ENCODE measurements at regions not wholly inside any gene's neighbourhood (a gene's known extent, or its start where the extent isn't known, plus 50 kb on each side); places are given as distances from the start of the nearest gene placed in this dataset.

DNA sequence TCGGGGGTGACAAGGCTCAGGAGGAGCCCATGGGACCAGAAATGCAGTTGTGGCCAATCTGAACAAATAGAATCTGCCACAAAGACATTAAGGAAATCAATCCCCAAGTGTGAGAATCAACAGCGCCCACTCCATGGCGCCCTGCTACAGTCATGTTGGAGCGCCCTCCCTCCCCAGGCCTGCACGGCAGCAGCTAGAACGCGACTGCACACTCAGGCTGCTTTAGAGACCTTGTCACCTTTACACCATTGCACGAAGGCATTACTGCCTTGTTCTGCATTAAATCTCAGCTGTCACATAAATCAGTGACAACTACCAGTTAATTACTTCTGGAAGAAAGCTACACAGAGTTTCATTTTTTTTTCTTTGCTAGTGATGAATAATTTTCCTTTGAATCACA is 98.7 kb upstream of the SPIN1 start:
- peaks cover 10% of the 10 kb centered on the region for H3K4me1 Mint-ChIP-seq (ENCODE audit: low read depth, unreplicated experiment)
- no peak overlapping the region for H3K27ac Mint-ChIP-seq (ENCODE audit: unreplicated experiment)

DNA sequence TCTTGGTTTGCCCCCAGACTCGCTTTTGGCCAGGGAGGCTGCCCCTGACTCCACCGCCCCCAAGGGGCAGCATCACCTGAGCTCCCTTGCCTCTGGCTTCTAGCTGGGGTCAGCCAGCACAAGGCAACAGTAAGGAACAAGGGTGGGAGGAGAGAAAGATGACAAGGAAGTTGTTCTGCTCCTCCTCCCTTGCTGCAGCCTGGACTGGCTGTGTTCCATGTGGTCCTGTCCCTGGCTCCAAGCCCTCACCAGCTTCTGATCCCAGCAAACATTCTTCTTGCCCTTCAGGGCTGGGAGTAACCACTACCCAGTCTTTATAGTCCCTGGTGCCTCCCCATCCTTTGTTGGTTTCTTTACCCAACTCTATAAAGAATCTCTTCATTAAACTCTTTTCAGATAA is 100.3 kb upstream of the SPIN1 start:
- Mint-ChIP-seq H3K27me3 (ENCODE audit: unreplicated experiment) (peaks cover 4% of the 10 kb centered on the region), H3K9me3 (ENCODE audit: unreplicated experiment) (peaks cover 9% of the 10 kb centered on the region), H3K4me1 (ENCODE audit: low read depth, unreplicated experiment) (peaks cover 10% of the 10 kb centered on the region), H3K27ac (ENCODE audit: unreplicated experiment) (no peak overlapping the region), H3K4me3 (ENCODE audit: unreplicated experiment) (no peak overlapping the region), H3K36me3 (ENCODE audit: unreplicated experiment) (peaks cover 13% of the 10 kb centered on the region)
- TF ChIP-seq, protein P1, sequence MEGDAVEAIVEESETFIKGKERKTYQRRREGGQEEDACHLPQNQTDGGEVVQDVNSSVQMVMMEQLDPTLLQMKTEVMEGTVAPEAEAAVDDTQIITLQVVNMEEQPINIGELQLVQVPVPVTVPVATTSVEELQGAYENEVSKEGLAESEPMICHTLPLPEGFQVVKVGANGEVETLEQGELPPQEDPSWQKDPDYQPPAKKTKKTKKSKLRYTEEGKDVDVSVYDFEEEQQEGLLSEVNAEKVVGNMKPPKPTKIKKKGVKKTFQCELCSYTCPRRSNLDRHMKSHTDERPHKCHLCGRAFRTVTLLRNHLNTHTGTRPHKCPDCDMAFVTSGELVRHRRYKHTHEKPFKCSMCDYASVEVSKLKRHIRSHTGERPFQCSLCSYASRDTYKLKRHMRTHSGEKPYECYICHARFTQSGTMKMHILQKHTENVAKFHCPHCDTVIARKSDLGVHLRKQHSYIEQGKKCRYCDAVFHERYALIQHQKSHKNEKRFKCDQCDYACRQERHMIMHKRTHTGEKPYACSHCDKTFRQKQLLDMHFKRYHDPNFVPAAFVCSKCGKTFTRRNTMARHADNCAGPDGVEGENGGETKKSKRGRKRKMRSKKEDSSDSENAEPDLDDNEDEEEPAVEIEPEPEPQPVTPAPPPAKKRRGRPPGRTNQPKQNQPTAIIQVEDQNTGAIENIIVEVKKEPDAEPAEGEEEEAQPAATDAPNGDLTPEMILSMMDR (IDR thresholded peaks at IDR 0.05; ENCODE audit: partially characterized antibody, unreplicated experiment): no peak
- no peak for DNase-seq

More for the DNA sequence above, 98.7 kb upstream of the SPIN1 start:
- no peak overlapping the region for H3K4me3 Mint-ChIP-seq (ENCODE audit: unreplicated experiment)
- no peak for DNase-seq
- peaks cover 5% of the 10 kb centered on the region for H3K27me3 Mint-ChIP-seq (ENCODE audit: unreplicated experiment)
- peaks cover 6% of the 10 kb centered on the region for H3K9me3 Mint-ChIP-seq (ENCODE audit: unreplicated experiment)
- TF ChIP-seq, protein P1 (IDR thresholded peaks at IDR 0.05; ENCODE audit: partially characterized antibody, unreplicated experiment): no peak
- H3K36me3 Mint-ChIP-seq (ENCODE audit: unreplicated experiment): peaks cover 6% of the 10 kb centered on the region

DNA sequence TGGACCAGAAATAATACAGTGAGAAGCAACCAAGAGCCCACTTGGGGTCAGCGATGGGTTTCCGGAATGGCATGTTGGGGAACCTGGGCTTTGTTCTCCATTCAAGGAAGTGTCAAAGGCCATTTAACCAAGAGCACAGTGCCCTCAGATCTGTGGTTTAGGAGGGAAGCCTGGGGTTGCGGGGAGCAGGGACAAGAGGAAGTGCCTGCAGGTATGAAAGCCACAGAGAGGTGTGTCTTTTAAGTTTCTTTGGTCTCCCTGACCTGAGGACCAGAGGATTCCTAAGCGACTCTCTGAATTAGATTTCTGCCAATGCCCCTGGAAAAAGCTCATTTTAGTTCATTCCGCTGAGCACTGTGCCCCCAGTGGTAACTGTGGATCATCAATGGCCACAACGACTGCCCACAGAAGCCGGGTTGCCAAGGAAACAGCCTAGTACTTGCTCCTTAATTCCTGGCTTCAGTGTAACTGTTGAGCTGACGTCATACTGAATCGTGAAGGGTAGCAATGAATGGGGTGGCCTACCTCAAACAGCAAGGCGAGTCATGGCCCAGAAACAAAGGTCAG is 107.3 kb upstream of the SPIN1 start:
- Mint-ChIP-seq H3K4me3 (ENCODE audit: unreplicated experiment) (no peak overlapping the region), H3K27me3 (ENCODE audit: unreplicated experiment) (peaks cover 6% of the 10 kb centered on the region), H3K9me3 (ENCODE audit: unreplicated experiment) (peaks cover 5% of the 10 kb centered on the region), H3K36me3 (ENCODE audit: unreplicated experiment) (peaks cover 24% of the 10 kb centered on the region), H3K27ac (ENCODE audit: unreplicated experiment) (no peak overlapping the region), H3K4me1 (ENCODE audit: low read depth, unreplicated experiment) (no peaks in the 10 kb centered on the region)
- DNase-seq: no peak
- TF ChIP-seq, protein P1 (IDR thresholded peaks at IDR 0.05; ENCODE audit: partially characterized antibody, unreplicated experiment): no peak

DNA sequence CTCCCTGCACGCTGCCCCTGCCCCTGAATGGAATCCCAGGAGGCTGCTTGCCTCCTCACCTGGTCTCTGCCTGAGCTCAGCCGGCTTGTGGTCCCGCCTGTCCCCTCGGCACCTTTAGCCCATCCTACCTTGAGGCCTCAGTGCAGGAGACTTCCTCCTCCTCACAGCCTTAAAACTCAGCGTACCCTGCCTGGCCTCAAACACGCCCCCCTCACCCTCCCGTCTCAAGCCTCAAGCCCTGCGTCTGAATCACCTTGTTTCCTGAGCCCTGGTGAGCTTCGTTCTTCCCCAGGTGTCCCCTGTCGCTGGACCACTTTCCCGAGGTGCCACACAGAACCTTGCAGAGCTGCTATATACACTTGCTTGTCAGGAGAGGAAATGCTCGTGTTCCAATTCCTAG is 110.2 kb upstream of the SPIN1 start:
- Mint-ChIP-seq H3K9me3 (ENCODE audit: unreplicated experiment) (peaks cover under 1% of the 10 kb centered on the region), H3K4me3 (ENCODE audit: unreplicated experiment) (no peak overlapping the region), H3K4me1 (ENCODE audit: low read depth, unreplicated experiment) (peaks cover 9% of the 10 kb centered on the region), H3K27me3 (ENCODE audit: unreplicated experiment) (peaks cover 4% of the 10 kb centered on the region), H3K36me3 (ENCODE audit: unreplicated experiment) (peaks cover 16% of the 10 kb centered on the region), H3K27ac (ENCODE audit: unreplicated experiment) (no peak overlapping the region)
- TF ChIP-seq, protein P1 (IDR thresholded peaks at IDR 0.05; ENCODE audit: partially characterized antibody, unreplicated experiment): no peak
- DNase-seq: no peak

DNA sequence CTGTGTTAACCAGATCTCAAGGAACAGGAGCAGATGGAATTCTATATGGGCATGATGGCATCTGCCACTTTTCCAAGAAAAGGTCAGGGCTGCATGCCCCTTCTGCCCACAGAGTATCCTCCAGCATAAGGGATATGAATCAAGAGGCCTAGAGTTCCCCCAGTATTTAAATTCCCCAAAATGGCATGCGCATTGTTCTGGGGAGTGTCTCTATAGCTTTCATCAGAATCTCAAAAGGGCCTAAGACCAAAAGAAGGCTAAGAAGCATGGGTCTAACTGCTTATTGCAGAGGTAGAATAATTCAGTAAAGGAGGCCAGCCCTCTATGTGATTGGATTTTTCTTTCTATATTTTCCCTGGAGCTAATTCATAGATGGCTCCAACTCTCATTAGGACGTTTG is 114.2 kb upstream of the SPIN1 start:
- peaks cover 2% of the 10 kb centered on the region for H3K27me3 Mint-ChIP-seq (ENCODE audit: unreplicated experiment)
- TF ChIP-seq, protein P1 (IDR thresholded peaks at IDR 0.05; ENCODE audit: partially characterized antibody, unreplicated experiment): no peak

More for the DNA sequence above, 114.2 kb upstream of the SPIN1 start:
- Mint-ChIP-seq H3K36me3 (ENCODE audit: unreplicated experiment) (peaks cover 20% of the 10 kb centered on the region), H3K4me3 (ENCODE audit: unreplicated experiment) (no peak overlapping the region), H3K4me1 (ENCODE audit: low read depth, unreplicated experiment) (peaks cover 13% of the 10 kb centered on the region), H3K27ac (ENCODE audit: unreplicated experiment) (no peak overlapping the region), H3K9me3 (ENCODE audit: unreplicated experiment) (peaks cover 2% of the 10 kb centered on the region)
- DNase-seq: no peak

All from glutamatergic neuron (in vitro differentiated cells).